ENCODE measurements at regions not wholly inside any gene's neighbourhood (a gene's known extent, or its start where the extent isn't known, plus 50 kb on each side); places are given as distances from the start of the nearest gene placed in this dataset.

- H3K18ac ChIP-seq (ENCODE audit: insufficient read length, low read depth, low read length): no peak overlapping the region
- no peak overlapping the region for H2BK15ac ChIP-seq (ENCODE audit: low read depth, low read length)
- H2BK20ac ChIP-seq (ENCODE audit: low read depth, low read length, poor library complexity, severe bottlenecking): no peak overlapping the region
- DNase-seq: no peak
- peaks cover 3 to 14% (median 4%) of the 10 kb centered on the region in 3 experiments; a peak in 6 of 7 replicates for H3K36me3 Mint-ChIP-seq (ENCODE audit: insufficient read depth in 1 of 3, low read depth in 3 of 3)
- no peak overlapping the region for H3K27ac Mint-ChIP-seq
- H4K8ac ChIP-seq (replicated peaks; ENCODE audit: insufficient read length, low read depth, low read length): no peak overlapping the region
- no peak overlapping the region for H2BK5ac ChIP-seq (ENCODE audit: insufficient read length, low read length)
- whole genome bisulfite sequencing (ENCODE audit: extremely low coverage, insufficient read length, low lambda C conversion rate): no CpG with 5 or more reads among the region's 4 CpGs
- H3K23ac ChIP-seq (ENCODE audit: insufficient read length, low read depth, low read length): no peak overlapping the region
- H3K9ac ChIP-seq (ENCODE audit: extremely low read depth, insufficient read length, low read length): no peak overlapping the region
- H3K4me2 ChIP-seq (ENCODE audit: insufficient read depth, insufficient read length, low read length): no peak overlapping the region
- H2BK12ac ChIP-seq (ENCODE audit: insufficient read length, low read depth, low read length): no peak overlapping the region
- H3K27me3 Mint-ChIP-seq (ENCODE audit: low read depth): no peaks in the 10 kb centered on the region; the same call in 1 of the 2 replicates
- peaks cover 11 to 18% of the 10 kb centered on the region in 2 experiments for H3K9me3 Mint-ChIP-seq
- no peaks in the 10 kb centered on the region for H3K79me2 ChIP-seq (ENCODE audit: insufficient read depth, low read length)
- H3T11ph ChIP-seq (ENCODE audit: low read length): no peak overlapping the region
- no peaks in the 10 kb centered on the region for H3K9me3 ChIP-seq (ENCODE audit: control insufficient read depth, low read depth, low read length)
- H4K5ac ChIP-seq (ENCODE audit: insufficient read length, low read depth, low read length): no peak overlapping the region
- no peaks in the 10 kb centered on the region for H3K27me3 ChIP-seq (ENCODE audit: insufficient read depth, low read length)
- no peaks in the 10 kb centered on the region for H4K20me1 ChIP-seq (ENCODE audit: control insufficient read depth, insufficient read depth, insufficient read length)
- no peak overlapping the region for H3K56ac ChIP-seq (ENCODE audit: insufficient read length, low read depth, low read length)
- H3K4me3 Mint-ChIP-seq: no peak overlapping the region
- no peak overlapping the region for H3K14ac ChIP-seq (ENCODE audit: insufficient read depth, low read length)
- TF ChIP-seq CTCF (conservative IDR thresholded peaks at IDR 0.05): no peak
- no peaks in the 10 kb centered on the region for H3K4me1 ChIP-seq (ENCODE audit: insufficient read depth, low read length)
- H3K27ac ChIP-seq (ENCODE audit: insufficient read length, low read depth, low read length): no peak overlapping the region
- H2AK5ac ChIP-seq (ENCODE audit: insufficient read length, low read length): no peak overlapping the region
- no peak overlapping the region for H2AFZ ChIP-seq (ENCODE audit: low read length)
- no peak overlapping the region for H3K4ac ChIP-seq (ENCODE audit: low read depth, low read length)
- no peak overlapping the region for H4K91ac ChIP-seq (ENCODE audit: insufficient read length, low read depth, low read length)
- H3K23me2 ChIP-seq (ENCODE audit: insufficient read length, low read depth, low read length, poor library complexity, severe bottlenecking): no peaks in the 10 kb centered on the region
- H2BK120ac ChIP-seq (ENCODE audit: low read depth, low read length, poor library complexity, severe bottlenecking): no peak overlapping the region
- H3K79me1 ChIP-seq (ENCODE audit: insufficient read depth, low read depth, low read length, poor library complexity, severe bottlenecking): no peaks in the 10 kb centered on the region
- H3K4me1 Mint-ChIP-seq: no peaks in the 10 kb centered on the region
These were observed 200.0 kb upstream of the ARHGAP24 start for GRCh38 chr4:85274955-85275354.

Data from H9 (cell line).